IMR-90 (cell line): ENCODE measurements at regions not wholly inside any gene's neighbourhood (a gene's known extent, or its start where the extent isn't known, plus 50 kb on each side); places are given as distances from the start of the nearest gene placed in this dataset.

Source experiments
- BHLHE40 ChIP-seq: fragments of 150-350 bp; IDR thresholded peaks from 2 replicates; pipeline ENCODE4 v1.6.1; 2016; ENCODE audit warnings: mild to moderate bottlenecking, low read depth, low read length
- CEBPB ChIP-seq: IDR thresholded peaks from 2 replicates; pipeline ENCODE4 v1.6.1; 2012; ENCODE audit warnings: low read depth, low read length, improper control_type of control experiment
- CHD1 ChIP-seq: IDR thresholded peaks from 2 replicates; pipeline ENCODE4 v1.6.1; 2012; ENCODE audit warnings: low read depth, low read length, improper control_type of control experiment
- CTCF ChIP-seq: conservative IDR thresholded peaks from 2 replicates; pipeline ENCODE4 v1.5.1; 2012; ENCODE audit warnings: mild to moderate bottlenecking, low read depth, low read length, improper control_type of control experiment
- FOS ChIP-seq: fragments of 150-350 bp; IDR thresholded peaks from 2 replicates; pipeline ENCODE4 v1.6.1; 2016; ENCODE audit warnings: low read depth, low read length
- MAFK ChIP-seq: IDR thresholded peaks from 2 replicates; pipeline ENCODE4 v1.6.1; 2012; ENCODE audit warnings: low read depth, low read length, improper control_type of control experiment
- MAZ ChIP-seq: IDR thresholded peaks from 2 replicates; pipeline ENCODE4 v1.6.1; 2012; ENCODE audit warnings: low read depth, mild to moderate bottlenecking, low read length, improper control_type of control experiment, moderate library complexity, borderline replicate concordance
- MXI1 ChIP-seq: IDR thresholded peaks from 2 replicates; pipeline ENCODE4 v1.6.1; 2012; ENCODE audit warnings: low read depth, mild to moderate bottlenecking, low read length, moderate library complexity, borderline replicate concordance
- POLR2A ChIP-seq: IDR thresholded peaks from 2 replicates; pipeline ENCODE4 v1.6.1; 2012; ENCODE audit warnings: mild to moderate bottlenecking, low read depth, low read length
- RAD21 ChIP-seq: IDR thresholded peaks from 2 replicates; pipeline ENCODE4 v1.6.1; 2012; ENCODE audit warnings: low read length, improper control_type of control experiment
- RCOR1 ChIP-seq: IDR thresholded peaks from 2 replicates; pipeline ENCODE4 v1.6.1; 2012; ENCODE audit warnings: mild to moderate bottlenecking, low read length, improper control_type of control experiment; ENCODE audit not compliant: insufficient replicate concordance
- RFX5 ChIP-seq: IDR thresholded peaks from 2 replicates; pipeline ENCODE4 v1.8.0; 2012; ENCODE audit warnings: low read depth, mild to moderate bottlenecking, low read length, moderate library complexity
- SMC3 ChIP-seq: fragments of 150-350 bp; IDR thresholded peaks from 2 replicates; pipeline ENCODE4 v1.6.1; 2016; ENCODE audit warnings: low read depth, mild to moderate bottlenecking, antibody characterized with exemption, low read length, moderate library complexity
- USF2 ChIP-seq: fragments of 150-350 bp; IDR thresholded peaks from 2 replicates; pipeline ENCODE4 v1.6.1; 2017; ENCODE audit warnings: mild to moderate bottlenecking, antibody characterized with exemption, low read length, low read depth

GRCh38 chr12:34295366-34296142 lies 273.3 kb downstream of the ALG10 start:
- no peak for TF ChIP-seq USF2
- TF ChIP-seq POLR2A = no peak
- no peak for TF ChIP-seq CTCF
- TF ChIP-seq RFX5 = no peak
- no peak for TF ChIP-seq FOS
- no peak for TF ChIP-seq RAD21
- no peak for TF ChIP-seq MAZ
- TF ChIP-seq BHLHE40 = no peak
- no peak for TF ChIP-seq RCOR1
- TF ChIP-seq CHD1 = no peak
- TF ChIP-seq SMC3 = no peak
- TF ChIP-seq MXI1 = no peak
- no peak for TF ChIP-seq MAFK
- TF ChIP-seq CEBPB = no peak
